ENCODE measurements at regions not wholly inside any gene's neighbourhood (a gene's known extent, or its start where the extent isn't known, plus 50 kb on each side); places are given as distances from the start of the nearest gene placed in this dataset.

DNA sequence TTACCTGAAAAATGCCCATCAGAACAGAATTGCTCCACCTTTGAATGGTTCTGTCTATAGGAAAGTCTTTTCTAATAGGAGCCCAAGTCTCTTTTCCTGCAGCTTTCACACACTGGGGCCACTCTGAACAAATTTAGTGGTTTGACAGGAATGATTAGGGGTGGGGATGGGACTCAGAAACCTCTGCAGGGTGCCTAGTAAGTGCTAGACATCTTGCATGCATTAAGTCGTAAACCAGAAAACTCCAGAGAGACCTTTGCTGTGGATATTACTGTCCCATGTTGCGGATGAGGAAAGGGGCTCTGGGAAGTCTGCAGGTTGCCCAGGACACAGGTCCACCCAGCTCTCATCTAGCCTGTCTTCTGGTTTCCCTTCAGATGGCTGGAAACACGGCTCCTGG, 189.7 kb downstream of the OPA1 start:
- Histone ChIP-seq H2AFZ (ENCODE audit: low read length) (no peak overlapping the region), H3K79me2 (ENCODE audit: insufficient read depth, low read length) (no peaks in the 10 kb centered on the region)

More for the DNA sequence above, 189.7 kb downstream of the OPA1 start:
- peaks cover 4% of the 10 kb centered on the region; the same call in 1 of the 2 replicates for H3K4me1 ChIP-seq (ENCODE audit: insufficient read depth, low read length)
- no peak overlapping the region for H3K9ac ChIP-seq (ENCODE audit: extremely low read depth, insufficient read length, low read length)
- no peak overlapping the region for H3K4ac ChIP-seq (ENCODE audit: low read depth, low read length)
- no peak overlapping the region for H3K23ac ChIP-seq (ENCODE audit: insufficient read length, low read depth, low read length)
- H4K8ac ChIP-seq (replicated peaks; ENCODE audit: insufficient read length, low read depth, low read length) = no peak overlapping the region
- H2BK12ac ChIP-seq (ENCODE audit: insufficient read length, low read depth, low read length) = no peak overlapping the region
- H3K4me2 ChIP-seq (ENCODE audit: insufficient read depth, insufficient read length, low read length) = no peak overlapping the region
- H3K23me2 ChIP-seq (ENCODE audit: insufficient read length, low read depth, low read length, poor library complexity, severe bottlenecking) = no peaks in the 10 kb centered on the region
- H3K18ac ChIP-seq (ENCODE audit: insufficient read length, low read depth, low read length) = no peak overlapping the region
- Mint-ChIP-seq H3K27me3 (ENCODE audit: low read depth) (peaks cover 89% of the 10 kb centered on the region), H3K27ac (no peak overlapping the region), H3K4me1 (peaks cover 39 to 46% of the 10 kb centered on the region in 2 experiments), H3K4me3 (no peak overlapping the region), H3K36me3 (ENCODE audit: insufficient read depth in 1 of 3, low read depth in 3 of 3) (no peaks in the 10 kb centered on the region), H3K9me3 (peaks cover 0 to 2% of the 10 kb centered on the region in 2 experiments; a peak in 3 of 5 replicates)
- H2AK5ac ChIP-seq (ENCODE audit: insufficient read length, low read length) = no peak overlapping the region
- H3K27ac ChIP-seq (ENCODE audit: insufficient read length, low read depth, low read length) = no peak overlapping the region
- no peak overlapping the region for H2BK120ac ChIP-seq (ENCODE audit: low read depth, low read length, poor library complexity, severe bottlenecking)
- H3K14ac ChIP-seq (ENCODE audit: insufficient read depth, low read length) = no peak overlapping the region
- no peak overlapping the region for H2BK20ac ChIP-seq (ENCODE audit: low read depth, low read length, poor library complexity, severe bottlenecking)
- H2BK5ac ChIP-seq (ENCODE audit: insufficient read length, low read length) = no peak overlapping the region
- no peak overlapping the region for H3T11ph ChIP-seq (ENCODE audit: low read length)
- no peak overlapping the region for H4K91ac ChIP-seq (ENCODE audit: insufficient read length, low read depth, low read length)
- no peak overlapping the region for H4K5ac ChIP-seq (ENCODE audit: insufficient read length, low read depth, low read length)
- no peaks in the 10 kb centered on the region for H3K79me1 ChIP-seq (ENCODE audit: insufficient read depth, low read depth, low read length, poor library complexity, severe bottlenecking)
- WGBS (ENCODE audit: extremely low coverage, insufficient read length, low lambda C conversion rate) = no CpG with 5 or more reads among the region's 3 CpGs
- TF ChIP-seq, protein P1, sequence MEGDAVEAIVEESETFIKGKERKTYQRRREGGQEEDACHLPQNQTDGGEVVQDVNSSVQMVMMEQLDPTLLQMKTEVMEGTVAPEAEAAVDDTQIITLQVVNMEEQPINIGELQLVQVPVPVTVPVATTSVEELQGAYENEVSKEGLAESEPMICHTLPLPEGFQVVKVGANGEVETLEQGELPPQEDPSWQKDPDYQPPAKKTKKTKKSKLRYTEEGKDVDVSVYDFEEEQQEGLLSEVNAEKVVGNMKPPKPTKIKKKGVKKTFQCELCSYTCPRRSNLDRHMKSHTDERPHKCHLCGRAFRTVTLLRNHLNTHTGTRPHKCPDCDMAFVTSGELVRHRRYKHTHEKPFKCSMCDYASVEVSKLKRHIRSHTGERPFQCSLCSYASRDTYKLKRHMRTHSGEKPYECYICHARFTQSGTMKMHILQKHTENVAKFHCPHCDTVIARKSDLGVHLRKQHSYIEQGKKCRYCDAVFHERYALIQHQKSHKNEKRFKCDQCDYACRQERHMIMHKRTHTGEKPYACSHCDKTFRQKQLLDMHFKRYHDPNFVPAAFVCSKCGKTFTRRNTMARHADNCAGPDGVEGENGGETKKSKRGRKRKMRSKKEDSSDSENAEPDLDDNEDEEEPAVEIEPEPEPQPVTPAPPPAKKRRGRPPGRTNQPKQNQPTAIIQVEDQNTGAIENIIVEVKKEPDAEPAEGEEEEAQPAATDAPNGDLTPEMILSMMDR (conservative IDR thresholded peaks at IDR 0.05) = no peak
- peaks cover 8% of the 10 kb centered on the region; the same call in 1 of the 2 replicates for H3K27me3 ChIP-seq (ENCODE audit: insufficient read depth, low read length)
- no peak overlapping the region for H2BK15ac ChIP-seq (ENCODE audit: low read depth, low read length)
- no peak for DNase-seq
- H3K56ac ChIP-seq (ENCODE audit: insufficient read length, low read depth, low read length) = no peak overlapping the region
- H4K20me1 ChIP-seq (ENCODE audit: control insufficient read depth, insufficient read depth, insufficient read length) = no peaks in the 10 kb centered on the region
- H3K9me3 ChIP-seq (ENCODE audit: control insufficient read depth, low read depth, low read length) = no peaks in the 10 kb centered on the region

All from H9 (cell line).